Heart right ventricle (tissue), 16 donors: ENCODE measurements at regions not wholly inside any gene's neighbourhood (a gene's known extent, or its start where the extent isn't known, plus 50 kb on each side); places are given as distances from the start of the nearest gene placed in this dataset.
A peak's percentile ranks its signal among the peaks of the same experiment; 100 is the strongest.

Experiments
- ATAC-seq, 8 donors: fragments of 200-7000 bp; cut with Tn5 transposase; one replicate each; pipeline ENCODE4 v1.9.1; 2020; ENCODE audit warnings: mild to moderate bottlenecking in 8 of 8, moderate library complexity in 8 of 8, moderate number of reproducible peaks in 1 of 8
- DNase-seq, 2 donors: peaks; one replicate each; pipeline ENCODE4 v3.0.0-alpha.2; 2020
- H3K27ac ChIP-seq, 10 donors: fragments of 200-600 bp; sonication (generic) in 2 of 10; one replicate each; pipeline versions ENCODE4 v1.5.0 to v1.8.0; 2020 to 2022; ENCODE audit warnings: mild to moderate bottlenecking in 3 of 10
- H3K27me3 ChIP-seq, 7 donors: fragments of 200-600 bp; one replicate each; pipeline ENCODE4 v1.8.0; 2021 to 2022; ENCODE audit warnings: mild to moderate bottlenecking in 2 of 7
- H3K36me3 ChIP-seq, 9 donors: fragments of 200-600 bp; sonication (generic) in 1 of 9; one replicate each; pipeline versions ENCODE4 v1.5.0 to v1.8.0; 2020 to 2022; ENCODE audit warnings: mild to moderate bottlenecking in 2 of 9
- H3K4me1 ChIP-seq, 9 donors: fragments of 200-600 bp; sonication (generic) in 1 of 9; one replicate each; pipeline versions ENCODE4 v1.5.0 to v1.8.0; 2020 to 2022; ENCODE audit warnings: mild to moderate bottlenecking in 4 of 9
- H3K4me3 ChIP-seq, 10 donors: fragments of 200-600 bp; sonication (generic) in 2 of 10; one replicate each; pipeline versions ENCODE4 v1.5.0 to v1.8.0; 2020 to 2022; ENCODE audit warnings: mild to moderate bottlenecking in 7 of 10, moderate library complexity in 2 of 10
- H3K9me3 ChIP-seq, 11 donors: fragments of 200-600 bp in 10 of 11; sonication (generic) in 2 of 11; one replicate each; pipeline versions ENCODE4 v1.5.0 to v1.8.0; 2013 to 2022; ENCODE audit warnings: mild to moderate bottlenecking in 2 of 11, control low read depth in 1 of 11, moderate library complexity in 1 of 11
- WGBS, 2 donors: extraction: QIAGEN DNeasy Blood & Tissue Kit; methylation state at CpG; one replicate each; pipeline ENCODE4 v1.1.7; 2013; ENCODE audit warnings: inconsistent platforms in 1 of 2; 5-methylcytosine and 5-hydroxymethylcytosine counted together
- intact Hi-C, 10 donors: fragments of 100-400 bp; cut with DNase I; formaldehyde crosslinking; loops; one replicate each; pipeline versions ENCODE4 v1.11.1 to v1.14.2; 2022
- TF ChIP-seq, protein P1 (sequence below), 9 donors: fragments of 200-600 bp; sonication (generic) in 2 of 9; IDR thresholded peaks; one replicate each; pipeline versions ENCODE4 v1.5.0 to v1.8.0; 2021 to 2022; ENCODE audit warnings: antibody characterized with exemption in 9 of 9, mild to moderate bottlenecking in 5 of 9, moderate library complexity in 1 of 9
- donor health status: Arrhythmogenic right ventricular cardiomyopathy.
- donor health status: ischemic (EF 13 %, LVEDD 7.1; RV severe dilation, severe dysfunction).
- donor health status: healthy with polysubstance abuse.
- donor health status: DM: no; HTN: yes; CAD: no.
- donor health status: DM: no; HTN: no; CAD: no.
- donor health status: ischemic (EF 25% LVEDD 6.9; RV normal size, moderate dysfunction).
- donor health status: ischemic (EF 25% LVEDD 5.7; RV mildly dilated, moderate dysfunction).
- donor health status: healthy.
- donor health status: DM: yes; HTN: yes; CAD: no.
- donor health status: Ischemic cardiomyopathy.
- donor health status: ischemic (EF 35%, LVEDD 5.7; RV mildly dilated, moderate dysfunction).
- donor health status: nonischemic (EF 11% LVEDD 7.7; RV severe dilation, severe dysfunction).
- donor health status: DM: yes; HTN: yes; CAD: no.
- donor health status: PGD.
- donor health status: ischemic (EF 29% LVEDD 5.4; RV normal size, mild dysfunction).
- donor health status: nonischemic (EF 23%, LVEDD 6.1; RV moderate dilation, normal function).

DNA sequence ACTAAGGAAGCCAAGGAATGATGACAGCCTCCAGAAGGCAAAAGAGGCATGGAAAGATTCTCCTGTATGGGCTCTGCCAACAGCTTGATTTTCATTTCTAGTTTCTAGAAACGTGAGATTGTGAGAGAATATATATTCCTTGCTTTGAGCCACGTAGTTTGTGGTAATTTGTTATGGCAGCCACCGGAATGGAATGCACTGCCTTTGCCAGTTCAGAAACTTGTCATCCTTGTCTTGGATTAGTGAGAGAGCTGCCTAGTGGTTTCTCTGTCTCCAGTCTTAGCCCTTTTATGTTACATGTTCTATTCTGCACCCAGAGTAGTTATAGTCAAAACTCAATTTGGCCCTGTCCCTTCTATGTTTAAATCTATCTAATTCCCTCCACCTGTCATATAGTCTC lies 216.0 kb upstream of the PTGFR start:
- peaks cover 0 to 3% (median 0%) of the 10 kb centered on the region in 9 donors for H3K4me1 ChIP-seq
- H3K36me3 ChIP-seq, result no peaks in the 10 kb centered on the region
- no peak overlapping the region for H3K27ac ChIP-seq
- TF ChIP-seq, protein P1, sequence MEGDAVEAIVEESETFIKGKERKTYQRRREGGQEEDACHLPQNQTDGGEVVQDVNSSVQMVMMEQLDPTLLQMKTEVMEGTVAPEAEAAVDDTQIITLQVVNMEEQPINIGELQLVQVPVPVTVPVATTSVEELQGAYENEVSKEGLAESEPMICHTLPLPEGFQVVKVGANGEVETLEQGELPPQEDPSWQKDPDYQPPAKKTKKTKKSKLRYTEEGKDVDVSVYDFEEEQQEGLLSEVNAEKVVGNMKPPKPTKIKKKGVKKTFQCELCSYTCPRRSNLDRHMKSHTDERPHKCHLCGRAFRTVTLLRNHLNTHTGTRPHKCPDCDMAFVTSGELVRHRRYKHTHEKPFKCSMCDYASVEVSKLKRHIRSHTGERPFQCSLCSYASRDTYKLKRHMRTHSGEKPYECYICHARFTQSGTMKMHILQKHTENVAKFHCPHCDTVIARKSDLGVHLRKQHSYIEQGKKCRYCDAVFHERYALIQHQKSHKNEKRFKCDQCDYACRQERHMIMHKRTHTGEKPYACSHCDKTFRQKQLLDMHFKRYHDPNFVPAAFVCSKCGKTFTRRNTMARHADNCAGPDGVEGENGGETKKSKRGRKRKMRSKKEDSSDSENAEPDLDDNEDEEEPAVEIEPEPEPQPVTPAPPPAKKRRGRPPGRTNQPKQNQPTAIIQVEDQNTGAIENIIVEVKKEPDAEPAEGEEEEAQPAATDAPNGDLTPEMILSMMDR (IDR thresholded peaks at IDR 0.05), result no peak
- H3K27me3 ChIP-seq, result no peaks in the 10 kb centered on the region
- intact Hi-C loops, result no loop called here
- H3K4me3 ChIP-seq, result no peak overlapping the region
- 78 to 86% methylated on average over 3 of the region's 3 CpGs for WGBS, 2 donors
- no peaks in the 10 kb centered on the region for H3K9me3 ChIP-seq
- no peak for DNase-seq
- no peak for ATAC-seq

DNA sequence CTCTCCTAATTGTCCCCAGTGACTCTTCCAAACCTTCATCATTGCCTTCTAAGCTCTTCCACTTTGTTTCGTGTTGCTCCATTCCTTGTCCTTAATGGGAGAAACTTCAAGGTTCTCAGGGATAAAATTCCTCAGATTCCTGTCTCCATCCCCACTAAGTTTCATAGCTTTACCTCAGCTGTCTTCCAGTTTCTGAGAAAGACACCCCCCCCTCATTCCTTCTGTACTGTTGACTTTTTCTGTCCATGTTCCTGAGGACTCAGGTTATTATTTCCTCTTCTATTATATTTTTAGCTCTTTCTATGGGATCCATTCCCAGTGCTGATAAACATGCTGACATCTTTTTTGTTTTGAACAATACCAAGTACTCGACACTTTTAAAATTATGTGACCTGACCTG lies 215.3 kb upstream of the PTGFR start:
- Histone ChIP-seq H3K9me3 (no peaks in the 10 kb centered on the region), H3K36me3 (no peaks in the 10 kb centered on the region)

DNA sequence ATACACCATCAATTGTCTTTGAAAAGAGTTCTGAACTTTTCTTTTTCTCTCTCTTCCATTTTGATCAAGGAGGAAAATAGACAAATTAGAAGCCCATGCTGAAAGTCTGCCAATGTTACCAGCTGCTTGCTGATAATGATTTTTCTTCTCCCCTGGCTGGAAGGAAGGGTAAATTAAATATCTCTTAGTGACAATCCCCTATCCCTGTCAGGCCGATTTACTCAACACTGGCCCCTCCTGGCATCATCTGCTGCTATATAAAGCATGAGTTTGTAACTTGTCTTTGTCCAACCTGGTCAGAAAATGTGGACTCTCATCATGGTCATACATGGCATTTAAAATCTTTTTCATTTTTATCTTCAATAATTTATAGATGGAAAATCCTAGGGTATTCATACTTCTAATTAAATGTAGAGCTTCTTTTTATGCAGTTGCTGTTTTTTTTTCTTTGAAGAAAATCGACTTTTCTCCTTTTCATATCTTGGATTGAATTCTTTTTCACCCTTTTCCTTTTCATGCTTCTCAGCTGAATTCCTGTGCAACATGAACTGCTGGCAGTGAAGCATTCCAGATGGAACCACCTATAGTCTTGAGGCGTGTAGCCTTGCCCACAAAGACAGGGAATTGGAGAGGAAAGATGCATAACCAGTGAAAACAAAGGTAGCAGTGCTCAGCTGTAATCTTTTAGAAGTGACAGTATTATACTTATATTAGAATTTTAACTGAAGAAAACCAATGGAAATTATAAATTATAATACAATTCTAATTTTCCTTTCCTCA lies 214.7 kb upstream of the PTGFR start:
- intact Hi-C loops, result no loop called here
- WGBS, 2 donors, result 30 to 31% methylated on average over 3 of the region's 3 CpGs
- TF ChIP-seq, protein P1 (IDR thresholded peaks at IDR 0.05), result no peak
- DNase-seq (no peak), ATAC-seq (no peak)
- no peaks in the 10 kb centered on the region for H3K36me3 ChIP-seq
- peaks cover 0 to 3% (median 0%) of the 10 kb centered on the region in 9 donors for H3K4me1 ChIP-seq
- H3K27ac ChIP-seq, result no peak overlapping the region
- H3K9me3 ChIP-seq, result no peaks in the 10 kb centered on the region
- H3K27me3 ChIP-seq, result no peaks in the 10 kb centered on the region
- no peak overlapping the region for H3K4me3 ChIP-seq

More for the DNA sequence above, 215.3 kb upstream of the PTGFR start:
- Histone ChIP-seq H3K4me3 (no peak overlapping the region), H3K27me3 (no peaks in the 10 kb centered on the region), H3K4me1 (peaks cover 0 to 3% (median 0%) of the 10 kb centered on the region in 9 donors), H3K27ac (no peak overlapping the region)
- ATAC-seq, result no peak
- intact Hi-C loops, result no loop called here
- DNase-seq, result no peak
- WGBS, 2 donors, result 41 to 48% methylated on average over 2 of the region's 2 CpGs
- TF ChIP-seq, protein P1 (IDR thresholded peaks at IDR 0.05), result no peak

DNA sequence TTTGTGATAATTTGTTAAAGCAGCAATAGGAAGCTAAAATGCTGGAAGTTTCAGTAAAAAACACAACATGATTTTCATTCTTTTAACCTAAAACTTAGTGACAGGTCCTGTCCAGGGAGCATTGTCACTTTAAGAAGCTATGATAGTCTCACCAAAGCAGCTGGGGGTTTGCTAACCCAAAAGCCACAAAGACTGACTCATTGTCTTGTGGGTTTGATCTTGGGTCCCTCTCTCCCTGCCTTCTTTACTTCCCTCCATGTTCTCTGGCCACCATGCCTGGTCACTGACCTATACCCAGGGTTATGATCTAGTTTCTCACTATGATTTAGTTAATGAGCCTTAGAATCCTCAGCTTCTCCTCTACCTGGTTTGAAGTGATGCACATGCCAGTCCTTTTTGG lies 213.5 kb upstream of the PTGFR start:
- H3K27ac ChIP-seq, result peak overlapping the region in 1 of 10 donors; percentile 59

More for the DNA sequence above, 213.5 kb upstream of the PTGFR start:
- Histone ChIP-seq H3K36me3 (no peaks in the 10 kb centered on the region), H3K4me1 (peaks cover 0 to 3% (median 0%) of the 10 kb centered on the region in 9 donors), H3K4me3 (no peak overlapping the region), H3K9me3 (no peaks in the 10 kb centered on the region), H3K27me3 (no peaks in the 10 kb centered on the region)
- ATAC-seq, result no peak
- intact Hi-C loops, result no loop called here
- no peak for DNase-seq
- TF ChIP-seq, protein P1 (IDR thresholded peaks at IDR 0.05), result no peak
